ENCODE measurements at regions not wholly inside any gene's neighbourhood (a gene's known extent, or its start where the extent isn't known, plus 50 kb on each side); places are given as distances from the start of the nearest gene placed in this dataset.

GRCh38 chr1:219031809-219032208 lies 141.9 kb upstream of the LYPLAL1 start:
- TF ChIP-seq ELK4 (CRISPR knock-in tag; IDR thresholded peaks at IDR 0.05; ENCODE audit: borderline replicate concordance) = no peak
- TF ChIP-seq MAX (IDR thresholded peaks at IDR 0.05) = no peak
- TF ChIP-seq NR3C1 (CRISPR knock-in tag; IDR thresholded peaks at IDR 0.05) = no peak

Measured in HepG2 (cell line).